ENCODE measurements at regions not wholly inside any gene's neighbourhood (a gene's known extent, or its start where the extent isn't known, plus 50 kb on each side); places are given as distances from the start of the nearest gene placed in this dataset.
"Not testable (repeated sequence)": the region's sequence is repeated elsewhere in the genome, so short reads cannot be mapped to it uniquely, and the experiment has no call there.

DNA sequence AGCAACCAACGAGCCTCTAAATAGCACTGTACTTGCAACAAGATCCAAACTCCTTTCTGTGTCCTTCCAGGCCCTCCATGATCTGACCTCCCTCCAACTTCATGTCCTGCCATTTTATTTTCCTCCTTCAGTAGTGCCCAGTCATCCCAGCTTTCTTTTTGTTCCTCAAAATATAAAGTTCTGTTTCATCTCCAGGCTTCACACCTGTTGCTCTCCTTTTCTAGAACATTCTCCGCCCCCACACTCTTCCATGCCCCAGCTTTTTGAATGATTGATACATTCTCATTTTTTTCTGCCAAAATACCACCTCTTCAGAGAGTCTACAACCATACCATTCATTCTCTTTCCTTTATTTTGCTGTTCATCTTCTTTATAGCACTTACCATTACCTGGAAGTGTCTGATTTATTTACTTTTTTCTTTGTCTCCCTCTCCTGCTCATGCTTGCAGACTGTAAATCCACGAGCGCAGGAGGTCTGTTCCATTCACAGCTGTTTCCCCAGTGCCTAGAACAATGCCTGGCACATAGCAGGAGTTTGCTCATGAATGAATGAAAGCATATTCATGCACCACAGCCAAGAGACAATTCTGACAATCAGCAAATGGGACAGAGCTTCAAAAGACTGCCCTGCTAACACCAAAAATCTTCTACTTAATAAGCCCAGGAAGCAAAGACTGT lies 296.4 kb downstream of the RPAP3 start:
- DNase-seq (ENCODE audit: low spot score), result no peak

DNA sequence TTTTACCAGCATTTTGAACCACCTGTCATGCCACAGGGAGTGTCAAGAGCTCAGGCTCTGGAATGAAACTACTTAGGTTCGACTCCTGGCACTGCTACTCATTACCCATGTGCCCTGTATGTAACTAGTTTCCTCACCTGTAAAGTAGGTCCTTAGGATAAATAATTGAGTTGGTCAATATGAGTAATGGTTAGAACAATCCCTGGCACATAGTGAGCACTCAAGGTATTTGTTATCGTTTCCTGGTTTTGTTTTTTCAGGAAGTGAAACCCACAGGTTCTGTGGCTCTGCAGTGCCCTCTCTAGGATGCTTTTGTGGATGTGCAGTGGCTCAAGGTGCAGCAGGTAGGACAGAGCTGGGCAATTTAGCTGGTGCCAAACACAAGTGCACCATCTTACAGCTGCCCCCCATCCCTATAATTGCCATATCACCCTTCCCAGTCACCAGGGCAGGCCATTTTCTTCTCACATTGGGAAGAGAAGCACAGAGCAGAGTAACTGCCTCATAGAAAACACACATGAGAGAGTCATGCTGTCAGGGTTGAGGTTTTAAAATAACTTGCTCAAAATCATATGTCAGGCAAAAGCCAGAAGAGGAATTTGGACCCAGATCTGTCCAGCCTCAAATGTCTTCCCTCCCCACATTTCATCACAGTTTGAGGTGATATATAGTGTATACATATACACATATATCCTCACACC lies 297.5 kb downstream of the RPAP3 start:
- DNase-seq (ENCODE audit: low spot score), result no peak

GRCh38 chr12:47407463-47408129 lies 298.2 kb downstream of the RPAP3 start:
- DNase-seq (ENCODE audit: low spot score), result no peak

DNA sequence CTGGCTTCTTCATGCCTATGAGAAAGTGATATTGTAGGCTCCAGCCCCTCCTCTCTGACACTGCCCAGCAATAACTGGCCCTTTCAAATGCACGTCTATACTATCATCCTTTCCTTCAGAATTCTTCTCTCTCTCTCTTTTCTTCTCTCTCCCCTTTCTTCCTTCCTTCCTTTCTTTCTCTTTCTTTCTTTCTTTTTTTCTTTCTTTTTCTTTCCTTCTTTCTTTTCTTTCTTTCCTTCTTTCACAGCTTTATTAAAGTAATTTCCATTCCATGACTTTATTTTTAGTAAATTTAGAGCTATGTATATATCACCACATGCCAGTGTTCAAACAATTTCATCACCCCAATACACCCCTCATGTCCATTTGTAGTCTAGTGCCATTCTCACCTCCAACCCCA lies 302.1 kb downstream of the RPAP3 start:
- DNase-seq (ENCODE audit: low spot score), result no peak

- not testable (repeated sequence) for DNase-seq (ENCODE audit: low spot score)
These were observed 304.6 kb downstream of the RPAP3 start for GRCh38 chr12:47401196-47401595.

GRCh38 chr12:47400266-47400665 lies 305.6 kb downstream of the RPAP3 start:
- DNase-seq (ENCODE audit: low spot score), result no peak

- no peak for DNase-seq (ENCODE audit: low spot score)
These were observed 308.1 kb downstream of the RPAP3 start for GRCh38 chr12:47397664-47398281.

DNA sequence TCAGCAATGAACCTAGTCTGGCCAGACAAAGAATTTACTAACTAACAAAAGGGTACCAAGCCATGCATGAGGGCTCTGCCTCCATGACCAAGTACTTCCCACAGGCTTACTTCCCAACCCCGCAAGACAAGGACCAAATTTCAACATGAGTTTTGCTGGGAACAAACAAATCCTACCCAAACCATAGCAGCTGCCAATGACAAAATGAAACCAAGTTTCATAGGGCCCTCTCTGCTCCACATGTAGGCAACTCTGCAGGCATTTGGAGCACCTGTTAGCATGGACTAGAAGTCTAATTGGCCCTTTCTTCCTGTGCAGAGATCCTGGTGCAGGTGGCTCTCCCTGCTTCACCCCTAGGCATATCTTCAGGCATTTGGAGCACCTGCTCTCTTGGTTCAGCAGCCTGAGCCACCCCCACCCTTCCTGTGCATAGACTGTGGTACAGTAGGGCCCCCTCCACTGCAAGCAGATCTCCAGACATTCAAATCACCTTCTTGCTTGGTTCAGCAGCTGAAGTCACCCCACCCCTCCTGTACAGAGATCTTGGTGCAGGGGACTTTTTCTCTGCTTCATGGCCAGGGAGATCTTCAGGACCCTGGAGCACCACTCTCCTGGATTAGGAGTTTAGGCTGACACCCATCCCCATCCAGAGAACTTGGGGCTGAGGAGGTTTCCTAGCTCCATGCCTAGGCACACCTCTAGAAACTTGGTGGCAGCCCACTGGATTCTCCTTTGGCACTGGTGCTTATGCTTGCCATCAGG lies 308.7 kb downstream of the RPAP3 start:
- DNase-seq (ENCODE audit: low spot score), result no peak

GRCh38 chr12:47394070-47394469 lies 311.8 kb downstream of the RPAP3 start:
- no peak for DNase-seq (ENCODE audit: low spot score)

DNA sequence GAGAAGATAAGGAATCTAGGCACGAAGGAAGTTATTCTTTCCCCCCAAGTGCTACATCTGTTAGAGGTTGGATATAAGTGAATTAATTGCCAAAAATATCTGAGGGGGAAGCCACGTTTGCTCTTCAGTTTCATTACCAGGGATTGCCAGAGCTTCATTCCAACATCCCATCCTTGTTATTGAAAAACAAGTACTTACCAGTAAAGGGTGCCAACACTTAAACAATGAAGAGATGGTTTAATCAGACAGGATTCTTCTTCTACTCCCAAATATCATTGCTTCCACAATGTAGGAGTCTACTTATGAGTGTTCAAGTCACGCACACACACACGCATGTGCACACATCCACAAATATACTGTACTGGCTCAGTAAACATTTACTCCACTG lies 312.4 kb downstream of the RPAP3 start:
- DNase-seq (ENCODE audit: low spot score), result no peak

DNA sequence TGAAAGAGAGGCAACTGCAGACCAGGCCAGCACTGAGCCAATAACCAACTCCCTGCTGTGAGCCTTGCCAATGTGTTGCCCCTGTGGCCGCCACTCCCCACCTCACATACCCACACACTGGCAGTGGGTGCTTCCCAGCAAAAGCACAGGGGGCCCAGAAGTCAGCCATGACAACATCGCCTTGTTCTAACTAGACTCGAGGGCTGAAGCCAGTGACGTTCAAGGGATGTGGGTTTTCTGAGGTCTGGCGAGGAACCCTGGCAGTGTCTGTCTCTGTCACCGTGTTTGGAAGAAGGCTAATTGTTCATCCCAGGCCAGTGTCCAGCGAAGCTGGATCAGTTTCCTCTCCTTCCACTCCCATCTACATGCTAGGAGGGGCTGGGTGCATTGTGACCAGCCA lies 311.8 kb upstream of the AMIGO2 start:
- no peak for DNase-seq (ENCODE audit: low spot score)

GRCh38 chr12:47388712-47389111 lies 309.0 kb upstream of the AMIGO2 start:
- no peak for DNase-seq (ENCODE audit: low spot score)

GRCh38 chr12:47387994-47388393 lies 308.2 kb upstream of the AMIGO2 start:
- no peak for DNase-seq (ENCODE audit: low spot score)

DNA sequence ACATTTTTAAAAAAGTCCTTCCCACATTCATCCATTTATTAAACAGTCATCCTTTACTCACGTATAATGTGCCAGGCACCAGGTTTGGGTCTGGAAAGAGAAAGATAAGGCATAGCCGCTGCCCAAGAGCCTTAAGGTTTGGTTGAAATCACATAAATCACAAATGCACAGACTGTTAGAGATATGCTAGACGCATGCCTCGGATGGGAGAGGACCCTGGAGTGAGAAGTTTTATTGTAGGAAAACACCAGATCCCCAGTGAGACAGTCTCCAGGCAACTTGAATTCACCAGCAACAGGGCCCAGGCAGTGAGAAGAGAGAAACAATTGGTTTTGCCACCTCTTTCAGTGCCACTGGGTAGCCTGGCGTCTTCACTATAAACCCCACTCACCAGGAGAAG lies 305.9 kb upstream of the AMIGO2 start:
- DNase-seq (ENCODE audit: low spot score), result no peak

- DNase-seq (ENCODE audit: low spot score), result no peak
These were observed 304.2 kb upstream of the AMIGO2 start for GRCh38 chr12:47383942-47384341.

DNA sequence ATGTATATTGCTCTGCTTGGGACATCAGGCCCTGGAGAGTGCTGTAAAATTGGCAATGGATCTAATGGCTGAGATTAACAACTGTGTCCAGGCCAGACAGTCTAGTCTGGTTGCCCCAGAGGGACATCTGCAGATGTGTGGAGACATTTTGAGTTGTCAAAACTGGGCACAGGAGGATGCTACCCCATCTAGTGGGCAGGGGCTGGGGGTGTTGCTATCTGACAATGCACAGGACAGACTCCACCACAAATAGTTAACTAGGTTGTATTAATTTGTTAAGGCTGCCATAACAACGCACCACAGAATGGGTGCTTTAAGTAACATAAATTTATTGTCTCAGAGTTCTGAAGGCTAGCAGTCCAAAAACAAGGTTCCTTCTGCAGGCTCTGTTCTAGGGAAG lies 302.5 kb upstream of the AMIGO2 start:
- DNase-seq (ENCODE audit: low spot score), result no peak

DNA sequence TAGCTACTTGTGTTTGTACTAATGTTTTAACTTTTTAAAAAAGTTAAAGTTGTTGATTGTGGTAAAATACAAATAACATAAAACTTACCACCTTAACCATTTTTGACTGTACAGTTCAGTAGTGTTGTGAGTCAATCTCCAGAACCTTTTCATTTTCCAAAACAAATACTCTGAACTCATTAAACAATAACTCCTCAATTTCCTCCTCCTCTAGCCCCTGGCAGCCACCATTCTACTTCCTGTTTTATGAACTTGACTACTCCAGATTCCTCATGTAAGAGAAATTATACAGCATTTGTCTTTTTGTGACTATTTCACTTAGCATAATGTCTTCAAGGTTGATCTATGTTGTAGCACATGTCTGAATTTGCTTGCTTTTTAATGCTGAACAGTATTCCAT lies 299.1 kb upstream of the AMIGO2 start:
- DNase-seq (ENCODE audit: low spot score), result no peak

GRCh38 chr12:47378222-47378582 lies 298.4 kb upstream of the AMIGO2 start:
- no peak for DNase-seq (ENCODE audit: low spot score)

DNA sequence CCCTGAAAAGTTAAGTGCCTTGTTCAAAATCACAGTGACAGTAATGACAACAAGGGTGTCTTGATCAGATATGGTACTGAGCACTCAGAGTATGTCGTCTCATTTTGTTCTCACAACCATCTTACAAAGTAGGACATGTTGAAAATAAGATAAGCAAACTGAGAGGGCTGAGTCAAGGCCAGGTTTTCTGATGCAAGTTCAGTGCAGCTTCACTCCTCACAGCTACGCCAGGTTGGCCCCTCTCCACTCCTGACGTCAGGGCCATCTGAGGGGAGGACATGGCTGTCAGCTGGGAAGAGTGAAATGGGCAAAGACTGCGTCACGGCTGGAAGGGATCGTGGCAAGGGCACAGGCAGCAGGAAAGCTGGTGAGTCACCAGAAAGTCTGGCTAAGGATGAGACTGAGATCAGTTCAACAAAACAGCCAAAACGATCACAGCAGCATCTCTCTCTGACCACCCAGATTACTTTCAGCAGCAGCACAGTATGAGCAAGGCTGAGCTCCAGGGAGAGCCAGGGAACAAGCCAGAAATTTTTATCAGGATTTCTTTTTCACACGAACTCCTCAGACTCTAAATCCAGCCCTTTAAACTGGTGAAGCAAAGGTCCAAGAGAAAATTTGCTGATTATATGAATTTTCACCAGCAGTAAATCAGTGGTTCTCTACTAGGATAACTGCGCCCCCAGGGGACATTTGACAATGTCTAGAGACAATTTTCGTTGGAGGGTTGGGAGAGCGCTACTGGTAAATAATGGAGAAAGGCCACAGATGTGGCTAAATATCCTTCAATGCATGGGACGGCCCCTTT lies 297.9 kb upstream of the AMIGO2 start:
- peak; percentile 45 for DNase-seq (ENCODE audit: low spot score)

- no peak for DNase-seq (ENCODE audit: low spot score)
These were observed 297.2 kb upstream of the AMIGO2 start for GRCh38 chr12:47376927-47377326.

DNA sequence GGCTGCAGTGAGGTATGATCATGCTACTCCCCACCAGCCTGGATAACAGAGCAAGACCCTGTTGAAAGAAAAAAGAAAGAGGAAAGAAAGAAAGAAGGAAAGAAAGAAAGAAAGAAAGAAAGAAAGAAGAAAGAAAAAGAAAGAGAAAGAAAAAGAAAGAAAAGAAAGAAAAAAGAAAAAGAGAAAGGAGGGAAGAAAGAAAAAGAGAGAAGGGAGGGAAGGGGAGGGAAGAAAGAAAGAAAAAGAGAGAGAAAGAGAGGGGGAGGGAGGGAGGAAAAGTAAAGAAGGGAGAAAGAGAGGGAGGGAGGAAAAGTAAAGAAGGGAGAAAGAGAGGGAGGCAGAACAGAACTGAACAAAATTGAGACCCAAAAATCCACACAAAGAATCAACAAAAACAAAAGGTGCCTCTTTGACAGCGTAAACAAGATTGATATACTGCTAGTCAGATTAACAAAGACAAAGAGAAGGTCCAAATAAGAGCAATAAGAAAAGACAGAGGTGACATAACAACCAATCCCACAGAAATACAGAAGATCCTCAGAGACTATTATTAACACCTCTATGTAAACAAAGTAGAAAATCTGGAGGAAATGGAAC lies 293.9 kb upstream of the AMIGO2 start:
- DNase-seq (ENCODE audit: low spot score), result no peak

Data from kidney capillary endothelial cell (primary cell).